SU-DHL-6 (cell line): ENCODE measurements at regions not wholly inside any gene's neighbourhood (a gene's known extent, or its start where the extent isn't known, plus 50 kb on each side); places are given as distances from the start of the nearest gene placed in this dataset.

Experiments used
- H2AFZ ChIP-seq: fragments of 200-600 bp; sonication (generic); 2 replicates; pipeline ENCODE4 v1.6.1; 2014; ENCODE audit warnings: low read depth, mild to moderate bottlenecking, moderate library complexity, mixed read lengths, antibody characterized with exemption, low read length; ENCODE audit not compliant: severe bottlenecking
- H3F3A ChIP-seq: fragments of 200-600 bp; shearing (Covaris generic); 2 replicates; pipeline ENCODE4 v1.6.0; 2016; ENCODE audit warnings: antibody characterized with exemption, mild to moderate bottlenecking; ENCODE audit not compliant: insufficient read depth
- H3K27ac ChIP-seq: fragments of 200-600 bp; sonication (generic); 2 replicates; pipeline ENCODE4 v1.5.1; 2016; ENCODE audit warnings: low read depth, mild to moderate bottlenecking, low read length, moderate library complexity, mixed read lengths
- H3K27me3 ChIP-seq: fragments of 200-600 bp; sonication (generic), shearing (Covaris generic); 2 replicates; pipeline ENCODE4 v1.6.0; 2014; ENCODE audit warnings: mild to moderate bottlenecking, low read length
- H3K36me3 ChIP-seq: fragments of 200-600 bp; sonication (generic); 2 replicates; pipeline ENCODE4 v1.6.1; 2014; ENCODE audit warnings: mild to moderate bottlenecking, low read length, mixed read lengths
- H3K4me2 ChIP-seq: fragments of 300-600, 200-600 bp; shearing (Covaris generic), sonication (generic); 2 replicates; pipeline ENCODE4 v1.6.0; 2014; ENCODE audit warnings: low read length, low read depth, mild to moderate bottlenecking; ENCODE audit not compliant: poor library complexity, severe bottlenecking
- H3K4me3 ChIP-seq: fragments of 200-600 bp; sonication (generic); 2 replicates; pipeline ENCODE4 v1.5.1; 2014; ENCODE audit warnings: antibody characterized with exemption, low read length, mild to moderate bottlenecking, mixed read lengths; ENCODE audit not compliant: insufficient read depth, poor library complexity, severe bottlenecking
- H3K79me2 ChIP-seq: fragments of 200-600 bp; sonication (generic); 2 replicates; pipeline ENCODE4 v1.6.1; 2014; ENCODE audit warnings: mild to moderate bottlenecking, low read length, moderate library complexity; ENCODE audit not compliant: insufficient read depth
- H3K9ac ChIP-seq: fragments of 200-600 bp; sonication (generic); 2 replicates; pipeline ENCODE4 v1.7.0; 2014; ENCODE audit warnings: mild to moderate bottlenecking, low read length
- H3K9me2 ChIP-seq: fragments of 200-600 bp; sonication (generic); replicated peaks from 2 replicates; pipeline ENCODE4 v1.6.1; 2014; ENCODE audit warnings: low read length; ENCODE audit not compliant: insufficient read depth
- H3K9me3 ChIP-seq: fragments of 200-600 bp; sonication (generic); 2 replicates; pipeline ENCODE4 v1.6.1; 2014; ENCODE audit warnings: low read length, mixed read lengths; ENCODE audit not compliant: insufficient read depth
- H4K20me1 ChIP-seq: fragments of 200-600 bp; sonication (generic); 2 replicates; pipeline ENCODE4 v1.6.1; 2014; ENCODE audit warnings: low read depth, mild to moderate bottlenecking, antibody characterized with exemption, low read length, moderate library complexity, mixed read lengths
- EZH2phosphoT487 ChIP-seq: fragments of 200-600 bp; sonication (generic), shearing (Covaris generic); conservative IDR thresholded peaks from 2 replicates; pipeline ENCODE4 v1.6.1; 2018; ENCODE audit warnings: mild to moderate bottlenecking, antibody characterized with exemption, low read length, moderate library complexity, mixed read lengths
- TF ChIP-seq, protein P1 (sequence below): fragments of 200-600 bp; sonication (generic); IDR thresholded peaks from one replicate; pipeline ENCODE4 v1.5.1; 2017; ENCODE audit warnings: antibody characterized with exemption, mild to moderate bottlenecking, low read length, moderate library complexity; ENCODE audit not compliant: insufficient read depth, poor library complexity, severe bottlenecking

DNA sequence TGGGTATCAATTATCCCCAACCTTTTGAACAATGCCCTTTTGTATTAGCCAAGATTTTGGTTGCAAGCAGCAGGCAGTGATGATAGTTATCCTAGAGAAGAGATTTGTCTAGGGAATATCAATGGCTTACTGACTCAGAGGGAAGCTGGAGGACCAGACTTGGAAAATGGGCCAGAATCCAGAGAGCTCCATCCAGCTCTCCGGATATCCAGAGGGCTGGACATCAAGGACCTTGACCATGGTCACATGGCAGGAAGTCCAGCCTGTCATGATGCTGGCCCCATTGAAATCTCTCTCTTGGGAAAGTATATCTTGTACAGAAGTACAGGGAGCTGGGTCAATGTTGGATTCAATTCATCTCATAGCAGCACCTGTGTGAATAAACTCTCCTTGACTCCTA, 148.5 kb upstream of the PDZRN3 start:
- Histone ChIP-seq H4K20me1 (no peaks in the 10 kb centered on the region), H3K9me3 (no peaks in the 10 kb centered on the region), H3K9ac (no peak overlapping the region), H3K27ac (no peak overlapping the region), H2AFZ (no peak overlapping the region), H3K4me3 (no peak overlapping the region), H3K9me2 (no peaks in the 10 kb centered on the region), H3K4me2 (no peak overlapping the region), H3F3A (no peaks in the 10 kb centered on the region), H3K79me2 (no peaks in the 10 kb centered on the region), H3K36me3 (no peaks in the 10 kb centered on the region), H3K27me3 (no peaks in the 10 kb centered on the region)
- TF ChIP-seq, protein P1, sequence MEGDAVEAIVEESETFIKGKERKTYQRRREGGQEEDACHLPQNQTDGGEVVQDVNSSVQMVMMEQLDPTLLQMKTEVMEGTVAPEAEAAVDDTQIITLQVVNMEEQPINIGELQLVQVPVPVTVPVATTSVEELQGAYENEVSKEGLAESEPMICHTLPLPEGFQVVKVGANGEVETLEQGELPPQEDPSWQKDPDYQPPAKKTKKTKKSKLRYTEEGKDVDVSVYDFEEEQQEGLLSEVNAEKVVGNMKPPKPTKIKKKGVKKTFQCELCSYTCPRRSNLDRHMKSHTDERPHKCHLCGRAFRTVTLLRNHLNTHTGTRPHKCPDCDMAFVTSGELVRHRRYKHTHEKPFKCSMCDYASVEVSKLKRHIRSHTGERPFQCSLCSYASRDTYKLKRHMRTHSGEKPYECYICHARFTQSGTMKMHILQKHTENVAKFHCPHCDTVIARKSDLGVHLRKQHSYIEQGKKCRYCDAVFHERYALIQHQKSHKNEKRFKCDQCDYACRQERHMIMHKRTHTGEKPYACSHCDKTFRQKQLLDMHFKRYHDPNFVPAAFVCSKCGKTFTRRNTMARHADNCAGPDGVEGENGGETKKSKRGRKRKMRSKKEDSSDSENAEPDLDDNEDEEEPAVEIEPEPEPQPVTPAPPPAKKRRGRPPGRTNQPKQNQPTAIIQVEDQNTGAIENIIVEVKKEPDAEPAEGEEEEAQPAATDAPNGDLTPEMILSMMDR = no peak
- no peak for TF ChIP-seq EZH2phosphoT487

DNA sequence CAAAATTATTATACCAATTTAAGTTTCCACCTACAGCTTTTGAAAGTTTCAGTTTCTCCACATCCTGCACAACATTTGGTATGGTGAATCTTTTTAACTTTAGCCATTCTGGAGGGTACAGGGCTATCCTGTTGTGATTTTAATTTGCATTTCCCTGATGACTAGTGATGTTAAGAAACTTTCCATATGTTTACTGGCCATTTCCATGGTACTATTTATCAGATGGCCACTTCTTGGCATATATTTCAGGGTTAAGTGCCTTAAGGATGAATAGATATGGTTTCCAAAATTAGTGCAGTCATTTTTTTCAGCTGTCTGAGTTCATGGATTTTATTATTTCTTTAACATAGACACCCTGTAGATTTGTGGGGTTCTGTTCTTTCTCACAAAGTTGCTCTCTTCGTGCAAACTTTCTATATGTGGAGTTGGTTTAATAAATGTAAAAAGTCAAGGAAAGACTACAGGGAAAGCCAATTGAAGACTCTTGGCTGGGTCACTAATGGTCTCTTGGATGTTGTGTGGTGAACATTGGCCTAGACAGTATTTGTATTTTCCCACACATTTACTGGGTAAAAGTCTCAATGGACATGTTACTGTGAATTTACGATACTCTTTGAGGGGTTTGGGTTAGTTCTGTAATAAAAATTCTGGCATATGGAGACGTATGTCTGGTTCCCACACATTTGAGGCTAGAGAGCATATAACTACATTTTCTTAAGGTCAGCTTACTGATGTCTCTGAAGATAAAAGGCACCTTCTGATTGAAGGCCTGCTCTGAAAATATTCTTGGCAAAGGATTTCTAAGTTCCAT, 147.5 kb upstream of the PDZRN3 start:
- Histone ChIP-seq H3K36me3 (no peaks in the 10 kb centered on the region), H3K79me2 (no peaks in the 10 kb centered on the region), H3K9ac (no peak overlapping the region), H3K4me3 (no peak overlapping the region), H3K9me3 (no peaks in the 10 kb centered on the region), H2AFZ (no peak overlapping the region), H3K4me2 (no peak overlapping the region), H3K27ac (no peak overlapping the region), H4K20me1 (no peaks in the 10 kb centered on the region), H3F3A (no peaks in the 10 kb centered on the region), H3K9me2 (no peaks in the 10 kb centered on the region), H3K27me3 (no peaks in the 10 kb centered on the region)
- TF ChIP-seq, protein P1 = no peak
- TF ChIP-seq EZH2phosphoT487 = no peak

DNA sequence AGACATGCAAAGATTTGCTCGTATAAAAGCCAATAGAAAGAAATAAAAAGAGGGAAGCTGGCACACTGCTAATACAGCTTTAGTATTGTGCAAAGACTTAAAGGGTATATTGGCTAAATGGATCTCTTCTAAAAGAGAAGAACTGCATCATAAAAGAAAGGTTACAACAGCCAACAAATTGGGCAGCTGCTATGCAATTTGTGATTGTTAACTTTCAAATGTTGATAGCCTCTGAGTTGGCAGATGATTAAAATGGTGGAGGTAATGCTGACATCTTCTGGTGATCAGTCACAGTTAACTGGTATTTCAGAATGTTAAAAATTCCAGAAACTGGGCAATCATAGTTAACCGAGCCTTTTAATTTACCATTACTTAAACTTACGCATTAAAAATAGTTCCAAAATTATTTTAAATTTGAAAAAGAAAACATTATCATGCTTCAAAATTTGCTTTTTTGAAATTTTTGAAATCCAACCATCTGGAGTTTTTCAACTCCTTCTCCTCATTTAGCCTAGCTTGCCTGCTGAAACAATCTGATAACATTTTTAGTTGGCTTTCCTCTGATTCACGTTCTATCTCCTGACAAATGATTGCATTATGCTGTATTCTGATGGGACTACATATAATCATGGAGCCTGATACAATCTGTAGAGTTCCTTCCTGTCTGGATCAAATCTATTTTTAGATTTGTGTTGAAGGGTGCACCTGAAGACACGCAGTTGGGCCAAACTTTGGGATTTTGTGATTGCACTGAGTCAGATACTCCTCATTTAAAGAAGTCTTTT, 144.0 kb upstream of the PDZRN3 start:
- no peak overlapping the region for H3K9ac ChIP-seq
- H3K4me3 ChIP-seq = no peak overlapping the region
- no peaks in the 10 kb centered on the region for H4K20me1 ChIP-seq
- no peaks in the 10 kb centered on the region for H3K9me3 ChIP-seq
- no peak overlapping the region for H3K4me2 ChIP-seq
- H3K36me3 ChIP-seq = no peaks in the 10 kb centered on the region
- H3K27ac ChIP-seq = no peak overlapping the region
- no peaks in the 10 kb centered on the region for H3F3A ChIP-seq
- no peaks in the 10 kb centered on the region for H3K79me2 ChIP-seq
- H3K27me3 ChIP-seq = no peaks in the 10 kb centered on the region
- no peaks in the 10 kb centered on the region for H3K9me2 ChIP-seq
- no peak overlapping the region for H2AFZ ChIP-seq
- TF ChIP-seq, protein P1 = no peak
- TF ChIP-seq EZH2phosphoT487 = no peak
